ENCODE measurements at regions not wholly inside any gene's neighbourhood (a gene's known extent, or its start where the extent isn't known, plus 50 kb on each side); places are given as distances from the start of the nearest gene placed in this dataset.
A peak's percentile ranks its signal among the peaks of the same experiment; 100 is the strongest.

DNA sequence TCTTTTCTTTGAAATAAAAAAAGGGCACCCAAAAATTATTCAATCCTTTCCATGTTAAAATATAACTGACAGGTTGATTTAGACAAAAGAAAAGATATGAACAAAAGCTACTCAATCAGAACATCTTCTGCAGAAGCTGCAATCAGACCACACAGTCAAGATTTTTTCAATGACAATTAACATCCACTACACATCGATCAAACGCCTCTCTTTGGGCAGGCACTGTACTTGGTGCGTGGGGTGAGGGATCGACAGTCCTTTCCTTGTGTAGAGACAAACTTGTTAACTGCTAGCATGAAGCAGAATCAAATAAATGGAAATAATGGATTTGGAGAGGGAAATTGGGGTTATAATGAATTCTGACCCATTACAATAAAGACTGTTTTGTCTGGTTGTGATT is 71.2 kb upstream of the SESN3 start:
- POLR2A ChIA-PET (ENCODE audit: unreplicated experiment), result no interaction called here
- CTCF ChIA-PET, result no interaction called here
- no peak overlapping the region for H3K4me2 ChIP-seq (ENCODE audit: low read length)
- no peak overlapping the region for H3K4me3 ChIP-seq (ENCODE audit: low read length)
- no peak for ATAC-seq
- H3K27ac ChIP-seq (ENCODE audit: low read length), result no peak overlapping the region
- no peak for TF ChIP-seq CTCF (conservative IDR thresholded peaks at IDR 0.05; ENCODE audit: low read depth, low read length)
- TF ChIP-seq EZH2 (IDR thresholded peaks at IDR 0.05; ENCODE audit: low read length, unreplicated experiment), result no peak
- no peak for TF ChIP-seq EZH2phosphoT487 (IDR thresholded peaks at IDR 0.05; ENCODE audit: borderline replicate concordance, low read length)
- H3K9me3 ChIP-seq (ENCODE audit: low read length), result no peaks in the 10 kb centered on the region
- no peaks in the 10 kb centered on the region for H3K9me2 ChIP-seq (replicated peaks; ENCODE audit: low read length)
- H3K4me1 ChIP-seq (ENCODE audit: insufficient read depth, low read length), result no peaks in the 10 kb centered on the region
- H2AFZ ChIP-seq (ENCODE audit: low read length), result no peak overlapping the region
- H3K9ac ChIP-seq (ENCODE audit: low read length), result no peak overlapping the region
- BruUV-seq (replicated peaks), result no TSS peak
- peaks cover 48% of the 10 kb centered on the region for H3K27me3 ChIP-seq (ENCODE audit: low read length)
- no peaks in the 10 kb centered on the region for H4K20me1 ChIP-seq (ENCODE audit: low read length)
- no peaks in the 10 kb centered on the region for H3K79me2 ChIP-seq (ENCODE audit: low read length)
- DNase-seq, result no peak
- intact Hi-C loops (cut with micrococcal nuclease), result no loop called here
- no peaks in the 10 kb centered on the region for H3K36me3 ChIP-seq (ENCODE audit: low read depth, low read length)
- H3F3A ChIP-seq (ENCODE audit: low read length, unreplicated experiment), result no peaks in the 10 kb centered on the region

- ChIA-PET POLR2A (ENCODE audit: unreplicated experiment) (no interaction called here), CTCF (interaction anchor here (0.6 kb wide), 1 partner anchor 683 kb away, joined by 4 read pairs; no protein-coding TSS in a partner anchor)
- peaks cover 52% of the 10 kb centered on the region for H3K27me3 ChIP-seq (ENCODE audit: low read length)
- ATAC-seq (no peak), DNase-seq (peak; percentile 8)
- H3K4me2 ChIP-seq (ENCODE audit: low read length), result no peak overlapping the region
- no peak overlapping the region for H2AFZ ChIP-seq (ENCODE audit: low read length)
- no peaks in the 10 kb centered on the region for H3K9me3 ChIP-seq (ENCODE audit: low read length)
- H3K4me3 ChIP-seq (ENCODE audit: low read length), result no peak overlapping the region
- no peak for TF ChIP-seq EZH2 (IDR thresholded peaks at IDR 0.05; ENCODE audit: low read length, unreplicated experiment)
- TF ChIP-seq EZH2phosphoT487 (IDR thresholded peaks at IDR 0.05; ENCODE audit: borderline replicate concordance, low read length), result no peak
- no peak for TF ChIP-seq CTCF (conservative IDR thresholded peaks at IDR 0.05; ENCODE audit: low read depth, low read length)
- H3K36me3 ChIP-seq (ENCODE audit: low read depth, low read length), result no peaks in the 10 kb centered on the region
- BruUV-seq (replicated peaks), result no TSS peak
- no peaks in the 10 kb centered on the region for H3K79me2 ChIP-seq (ENCODE audit: low read length)
- H3K27ac ChIP-seq (ENCODE audit: low read length), result no peak overlapping the region
- H3F3A ChIP-seq (ENCODE audit: low read length, unreplicated experiment), result no peaks in the 10 kb centered on the region
- H4K20me1 ChIP-seq (ENCODE audit: low read length), result no peaks in the 10 kb centered on the region
- no peaks in the 10 kb centered on the region for H3K4me1 ChIP-seq (ENCODE audit: insufficient read depth, low read length)
- no peak overlapping the region for H3K9ac ChIP-seq (ENCODE audit: low read length)
- no peaks in the 10 kb centered on the region for H3K9me2 ChIP-seq (replicated peaks; ENCODE audit: low read length)
- intact Hi-C loops (cut with micrococcal nuclease), result no loop called here
Observed at GRCh38 chr11:95301474-95301873, 70.5 kb upstream of the SESN3 start.

- CTCF ChIA-PET, result interaction anchor here (0.7 kb wide), 1 partner anchor 255 kb away, joined by 3 read pairs; no protein-coding TSS in a partner anchor
- intact Hi-C loops (cut with micrococcal nuclease), result no loop called here
- no peaks in the 10 kb centered on the region for H3F3A ChIP-seq (ENCODE audit: low read length, unreplicated experiment)
- BruUV-seq (replicated peaks), result no TSS peak
- no peaks in the 10 kb centered on the region for H3K36me3 ChIP-seq (ENCODE audit: low read depth, low read length)
- TF ChIP-seq CTCF (conservative IDR thresholded peaks at IDR 0.05; ENCODE audit: low read depth, low read length) (no peak), EZH2 (IDR thresholded peaks at IDR 0.05; ENCODE audit: low read length, unreplicated experiment) (no peak), EZH2phosphoT487 (IDR thresholded peaks at IDR 0.05; ENCODE audit: borderline replicate concordance, low read length) (no peak)
- H3K9me2 ChIP-seq (replicated peaks; ENCODE audit: low read length), result no peaks in the 10 kb centered on the region
- H3K4me3 ChIP-seq (ENCODE audit: low read length), result no peak overlapping the region
- ATAC-seq, result no peak
- H3K79me2 ChIP-seq (ENCODE audit: low read length), result no peaks in the 10 kb centered on the region
- no peak for DNase-seq
- H3K9me3 ChIP-seq (ENCODE audit: low read length), result no peaks in the 10 kb centered on the region
- no peaks in the 10 kb centered on the region for H3K4me1 ChIP-seq (ENCODE audit: insufficient read depth, low read length)
- no peak overlapping the region for H3K4me2 ChIP-seq (ENCODE audit: low read length)
- H3K27ac ChIP-seq (ENCODE audit: low read length), result no peak overlapping the region
- H3K9ac ChIP-seq (ENCODE audit: low read length), result no peak overlapping the region
- POLR2A ChIA-PET (ENCODE audit: unreplicated experiment), result no interaction called here
- peaks cover 68% of the 10 kb centered on the region for H3K27me3 ChIP-seq (ENCODE audit: low read length)
- H2AFZ ChIP-seq (ENCODE audit: low read length), result no peak overlapping the region
- H4K20me1 ChIP-seq (ENCODE audit: low read length), result no peaks in the 10 kb centered on the region
Observed at GRCh38 chr11:95299078-95299679, 68.2 kb upstream of the SESN3 start.
